GM04504 (cell line): ENCODE measurements at regions not wholly inside any gene's neighbourhood (a gene's known extent, or its start where the extent isn't known, plus 50 kb on each side); places are given as distances from the start of the nearest gene placed in this dataset.

Experiments used
- DNase-seq: peaks from one replicate; pipeline ENCODE4 v3.0.0-alpha.2; 2012; ENCODE audit warnings: low read depth

DNA sequence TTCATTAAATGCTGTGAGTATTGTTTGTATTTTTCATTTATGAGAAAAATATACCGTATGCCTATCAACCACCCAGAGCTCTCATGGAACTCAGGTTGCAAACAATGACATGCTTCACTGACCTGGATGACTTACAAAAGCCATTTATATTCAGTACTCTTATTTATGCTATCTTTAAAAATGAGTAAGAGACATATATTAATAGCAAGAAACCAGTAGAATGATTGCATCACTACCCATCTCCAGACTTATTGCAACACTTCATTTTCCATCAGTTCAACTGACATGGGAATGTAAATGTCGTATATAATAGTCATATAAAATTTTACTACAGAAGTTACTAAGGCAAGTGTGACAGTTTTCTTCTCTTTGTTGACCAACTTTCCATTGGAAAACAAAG lies 69.1 kb downstream of the OTP start:
- DNase-seq: no peak

DNA sequence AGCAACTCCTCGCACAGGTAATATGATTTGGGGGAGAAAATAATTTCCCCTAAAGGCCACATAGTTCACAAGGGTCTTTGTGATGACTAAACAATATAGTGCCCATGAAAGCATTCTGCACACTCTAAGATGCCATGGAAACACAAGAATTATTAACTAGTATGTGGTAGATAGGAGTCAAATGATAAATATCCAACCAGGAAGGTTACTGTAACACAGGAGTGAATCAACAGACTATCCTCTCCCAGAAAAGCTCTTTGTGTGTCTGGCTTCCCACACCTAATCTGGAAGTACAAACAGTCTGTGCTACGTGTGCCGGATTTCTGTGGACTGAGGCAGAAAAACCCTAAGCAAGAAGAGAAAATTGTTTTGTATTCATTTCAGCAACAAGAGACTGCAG lies 70.0 kb downstream of the OTP start:
- no peak for DNase-seq

GRCh38 chr5:77568082-77568481 lies 70.4 kb downstream of the OTP start:
- no peak for DNase-seq

DNA sequence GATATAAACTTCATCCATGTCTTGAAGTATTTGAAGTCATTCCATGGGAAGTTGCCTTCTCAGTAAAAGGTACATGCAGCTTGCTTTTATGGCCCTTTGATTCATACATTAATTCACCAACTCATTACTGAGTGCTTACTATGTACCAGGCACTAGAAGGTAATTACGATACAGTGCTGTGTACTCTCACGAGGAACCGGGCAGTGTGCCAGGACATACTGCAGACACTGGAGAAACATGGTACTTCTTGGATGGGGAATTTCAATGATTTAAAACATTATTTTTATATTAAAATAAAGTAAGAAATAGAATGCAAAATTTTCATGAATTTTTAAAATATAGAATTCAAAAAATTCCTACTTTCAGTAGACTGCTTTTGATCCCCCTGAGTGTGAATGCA lies 71.4 kb upstream of the WDR41 start:
- no peak for DNase-seq

GRCh38 chr5:77561965-77562364 lies 69.8 kb upstream of the WDR41 start:
- DNase-seq: no peak

- DNase-seq: peak; percentile 20
These were observed 68.7 kb upstream of the WDR41 start for GRCh38 chr5:77560677-77561263.

DNA sequence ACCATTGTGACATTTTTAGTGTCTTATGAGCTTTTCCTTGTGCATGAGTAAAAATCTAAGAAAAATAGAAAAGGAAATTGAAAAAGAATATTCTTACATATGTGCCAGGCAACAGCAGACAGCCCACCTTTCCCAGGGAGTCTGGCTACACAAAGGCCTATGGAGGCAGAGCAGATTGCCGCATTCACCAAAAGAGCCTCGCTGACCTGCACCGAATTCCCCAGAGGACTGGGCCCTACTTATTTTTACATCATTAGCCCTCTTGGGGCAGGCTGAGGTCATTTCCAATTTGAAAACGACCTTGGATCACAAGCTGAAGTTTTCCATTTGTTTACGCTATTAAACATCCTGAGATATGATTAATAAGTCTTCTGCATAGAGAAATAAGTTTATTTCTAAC lies 66.2 kb upstream of the WDR41 start:
- DNase-seq: no peak

DNA sequence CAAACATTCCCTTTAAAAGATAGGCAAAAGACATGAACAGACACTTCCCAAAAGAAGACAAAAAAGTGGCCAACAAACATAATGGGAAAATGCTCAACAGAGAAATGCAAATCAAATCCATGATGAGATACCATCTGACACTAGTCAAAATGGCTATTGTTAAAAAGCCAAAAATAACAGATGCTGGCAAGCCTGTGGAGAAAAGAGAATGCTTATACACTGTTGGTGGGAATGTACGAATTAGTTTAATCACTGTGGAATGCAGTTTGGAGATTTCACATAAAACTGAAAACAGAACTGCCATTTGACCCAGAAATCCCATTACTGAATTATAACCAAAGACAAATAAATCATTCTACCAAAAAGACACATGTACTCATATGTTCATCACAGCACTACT lies 58.3 kb upstream of the WDR41 start:
- DNase-seq: peak; percentile 0

- no peak for DNase-seq
These were observed 53.2 kb upstream of the WDR41 start for GRCh38 chr5:77545285-77545684.
